HL-60 (cell line): ENCODE measurements at regions not wholly inside any gene's neighbourhood (a gene's known extent, or its start where the extent isn't known, plus 50 kb on each side); places are given as distances from the start of the nearest gene placed in this dataset.

Experiments used
- DNase-seq, 2 experiments: peaks; one replicate each; pipeline ENCODE4 v3.0.0-alpha.2; 2010 to 2020; ENCODE audit warnings: low read depth in 1 of 2, low spot score in 1 of 2
- H3K27ac ChIP-seq: fragments of 250-450 bp; sonication (Bioruptor Pico); replicated peaks from 2 replicates; pipeline ENCODE4 v1.5.1; 2020; ENCODE audit warnings: mild to moderate bottlenecking, moderate library complexity
- H3K27me3 ChIP-seq: fragments of 250-450 bp; sonication (Bioruptor Pico); 2 replicates; pipeline ENCODE4 v1.5.1; 2021; ENCODE audit warnings: mild to moderate bottlenecking, moderate library complexity; ENCODE audit not compliant: insufficient read depth, poor library complexity, severe bottlenecking
- H3K4me3 ChIP-seq: replicated peaks from 2 replicates; pipeline ENCODE4 v1.5.1; 2011; ENCODE audit warnings: mild to moderate bottlenecking, control low read depth, low read length; ENCODE audit not compliant: insufficient read depth
- GABPA ChIP-seq: IDR thresholded peaks from 2 replicates; pipeline ENCODE4 v1.6.1; 2012; ENCODE audit warnings: low read depth
- POLR2AphosphoS5 ChIP-seq: IDR thresholded peaks from 2 replicates; pipeline ENCODE4 v1.6.1; 2012; ENCODE audit warnings: low read depth
- SPI1 ChIP-seq: IDR thresholded peaks from 2 replicates; pipeline ENCODE4 v1.6.1; 2012; ENCODE audit warnings: low read depth, mild to moderate bottlenecking, borderline replicate concordance
- TF ChIP-seq, protein P1 (sequence below): IDR thresholded peaks from 2 replicates; pipeline ENCODE4 v1.6.1; 2012; ENCODE audit warnings: low read depth; ENCODE audit not compliant: insufficient replicate concordance
- TF ChIP-seq, protein P2 (sequence below): IDR thresholded peaks from one replicate; pipeline ENCODE4 v1.5.1; 2011; ENCODE audit warnings: low read length, control low read depth, inconsistent platforms; ENCODE audit not compliant: insufficient read depth

DNA sequence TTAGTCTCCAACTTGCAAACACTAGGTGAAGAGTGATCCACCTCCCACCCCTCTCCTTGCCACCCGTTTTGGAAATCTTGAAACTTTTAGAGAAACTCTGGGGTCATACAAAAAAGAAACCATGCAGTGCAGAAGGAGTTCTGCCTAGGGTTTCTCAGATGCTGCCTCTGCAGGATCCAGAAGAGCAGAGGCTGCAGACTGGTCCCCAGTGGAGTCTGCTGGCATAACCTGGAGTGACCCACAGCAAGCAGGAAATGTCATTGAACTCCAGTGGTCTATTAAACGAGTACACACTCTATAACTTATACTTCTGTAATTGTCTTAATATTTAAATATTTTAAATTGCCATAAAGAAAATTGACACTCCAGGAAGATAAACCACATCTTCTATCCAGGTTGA, 280.7 kb upstream of the NT5E start:
- no peak overlapping the region for H3K4me3 ChIP-seq
- no peaks in the 10 kb centered on the region for H3K27me3 ChIP-seq
- H3K27ac ChIP-seq: no peak overlapping the region
- TF ChIP-seq, protein P1, sequence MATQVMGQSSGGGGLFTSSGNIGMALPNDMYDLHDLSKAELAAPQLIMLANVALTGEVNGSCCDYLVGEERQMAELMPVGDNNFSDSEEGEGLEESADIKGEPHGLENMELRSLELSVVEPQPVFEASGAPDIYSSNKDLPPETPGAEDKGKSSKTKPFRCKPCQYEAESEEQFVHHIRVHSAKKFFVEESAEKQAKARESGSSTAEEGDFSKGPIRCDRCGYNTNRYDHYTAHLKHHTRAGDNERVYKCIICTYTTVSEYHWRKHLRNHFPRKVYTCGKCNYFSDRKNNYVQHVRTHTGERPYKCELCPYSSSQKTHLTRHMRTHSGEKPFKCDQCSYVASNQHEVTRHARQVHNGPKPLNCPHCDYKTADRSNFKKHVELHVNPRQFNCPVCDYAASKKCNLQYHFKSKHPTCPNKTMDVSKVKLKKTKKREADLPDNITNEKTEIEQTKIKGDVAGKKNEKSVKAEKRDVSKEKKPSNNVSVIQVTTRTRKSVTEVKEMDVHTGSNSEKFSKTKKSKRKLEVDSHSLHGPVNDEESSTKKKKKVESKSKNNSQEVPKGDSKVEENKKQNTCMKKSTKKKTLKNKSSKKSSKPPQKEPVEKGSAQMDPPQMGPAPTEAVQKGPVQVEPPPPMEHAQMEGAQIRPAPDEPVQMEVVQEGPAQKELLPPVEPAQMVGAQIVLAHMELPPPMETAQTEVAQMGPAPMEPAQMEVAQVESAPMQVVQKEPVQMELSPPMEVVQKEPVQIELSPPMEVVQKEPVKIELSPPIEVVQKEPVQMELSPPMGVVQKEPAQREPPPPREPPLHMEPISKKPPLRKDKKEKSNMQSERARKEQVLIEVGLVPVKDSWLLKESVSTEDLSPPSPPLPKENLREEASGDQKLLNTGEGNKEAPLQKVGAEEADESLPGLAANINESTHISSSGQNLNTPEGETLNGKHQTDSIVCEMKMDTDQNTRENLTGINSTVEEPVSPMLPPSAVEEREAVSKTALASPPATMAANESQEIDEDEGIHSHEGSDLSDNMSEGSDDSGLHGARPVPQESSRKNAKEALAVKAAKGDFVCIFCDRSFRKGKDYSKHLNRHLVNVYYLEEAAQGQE: no peak
- no peak for TF ChIP-seq POLR2AphosphoS5
- TF ChIP-seq, protein P2, sequence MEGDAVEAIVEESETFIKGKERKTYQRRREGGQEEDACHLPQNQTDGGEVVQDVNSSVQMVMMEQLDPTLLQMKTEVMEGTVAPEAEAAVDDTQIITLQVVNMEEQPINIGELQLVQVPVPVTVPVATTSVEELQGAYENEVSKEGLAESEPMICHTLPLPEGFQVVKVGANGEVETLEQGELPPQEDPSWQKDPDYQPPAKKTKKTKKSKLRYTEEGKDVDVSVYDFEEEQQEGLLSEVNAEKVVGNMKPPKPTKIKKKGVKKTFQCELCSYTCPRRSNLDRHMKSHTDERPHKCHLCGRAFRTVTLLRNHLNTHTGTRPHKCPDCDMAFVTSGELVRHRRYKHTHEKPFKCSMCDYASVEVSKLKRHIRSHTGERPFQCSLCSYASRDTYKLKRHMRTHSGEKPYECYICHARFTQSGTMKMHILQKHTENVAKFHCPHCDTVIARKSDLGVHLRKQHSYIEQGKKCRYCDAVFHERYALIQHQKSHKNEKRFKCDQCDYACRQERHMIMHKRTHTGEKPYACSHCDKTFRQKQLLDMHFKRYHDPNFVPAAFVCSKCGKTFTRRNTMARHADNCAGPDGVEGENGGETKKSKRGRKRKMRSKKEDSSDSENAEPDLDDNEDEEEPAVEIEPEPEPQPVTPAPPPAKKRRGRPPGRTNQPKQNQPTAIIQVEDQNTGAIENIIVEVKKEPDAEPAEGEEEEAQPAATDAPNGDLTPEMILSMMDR: no peak
- no peak for TF ChIP-seq SPI1
- no peak for TF ChIP-seq GABPA
- no peak for DNase-seq

DNA sequence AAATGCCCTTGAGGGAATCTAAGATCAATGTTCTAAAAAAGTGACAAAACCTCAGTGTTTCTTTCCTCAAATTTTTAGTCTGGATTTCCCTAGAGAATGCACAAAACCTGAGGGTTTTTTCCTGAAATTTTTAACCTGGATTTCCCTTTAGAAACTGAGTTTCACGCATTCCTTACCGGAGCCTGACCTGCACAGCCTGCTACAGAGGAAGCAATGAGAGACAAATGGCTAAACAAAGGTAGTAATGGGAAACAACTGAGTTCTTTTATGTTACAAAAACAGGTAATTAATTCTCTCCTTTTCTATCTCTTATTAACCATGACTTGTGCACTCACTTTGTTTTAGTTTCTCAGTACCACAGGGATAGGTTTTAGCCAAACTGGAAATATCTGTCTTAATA, 281.7 kb upstream of the NT5E start:
- TF ChIP-seq POLR2AphosphoS5 (no peak), GABPA (no peak), SPI1 (no peak)
- TF ChIP-seq, protein P1: no peak
- TF ChIP-seq, protein P2: no peak
- Histone ChIP-seq H3K27ac (no peak overlapping the region), H3K4me3 (no peak overlapping the region), H3K27me3 (no peaks in the 10 kb centered on the region)
- DNase-seq: no peak

DNA sequence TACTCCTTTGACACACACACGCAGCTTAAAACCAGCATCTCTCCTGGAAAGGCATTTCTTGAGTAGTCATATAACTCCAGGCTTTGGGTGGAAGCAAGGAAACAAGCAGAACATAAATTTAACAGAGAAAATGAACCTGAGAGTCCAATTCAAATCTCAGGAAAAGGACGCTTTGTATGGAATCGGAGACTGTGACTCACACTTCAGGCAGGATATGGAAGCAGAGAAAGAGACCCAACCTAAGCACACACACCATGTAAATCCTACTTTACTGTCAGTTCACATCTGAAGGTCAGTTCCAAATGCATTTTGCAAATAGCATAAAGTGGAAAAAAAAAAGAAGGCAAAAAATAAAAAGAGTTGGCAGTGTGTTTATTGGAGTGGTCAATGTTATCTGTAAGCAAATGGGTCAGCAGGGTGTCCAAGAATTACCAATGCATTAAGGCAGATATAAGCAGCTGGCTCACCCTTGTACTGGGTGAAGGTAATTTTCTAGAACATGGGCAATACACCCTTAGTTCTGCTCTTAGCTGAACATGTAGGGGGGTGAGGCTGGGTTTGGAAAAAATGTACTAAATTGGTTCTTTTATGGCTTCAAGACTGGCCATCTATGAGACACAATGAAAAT, 283.7 kb upstream of the NT5E start:
- no peaks in the 10 kb centered on the region for H3K27me3 ChIP-seq

More for the DNA sequence above, 283.7 kb upstream of the NT5E start:
- DNase-seq: no peak
- TF ChIP-seq, protein P1: no peak
- TF ChIP-seq POLR2AphosphoS5 (no peak), SPI1 (no peak), GABPA (no peak)
- no peak overlapping the region for H3K27ac ChIP-seq
- H3K4me3 ChIP-seq: no peak overlapping the region
